Activated CD4-positive, alpha-beta T cell treated with anti-CD3 and anti-CD28 coated beads, Interleukin-2, amount 50 U/mL, for 16 hours (primary cell): ENCODE measurements at regions not wholly inside any gene's neighbourhood (a gene's known extent, or its start where the extent isn't known, plus 50 kb on each side); places are given as distances from the start of the nearest gene placed in this dataset.

Experiments
- DNase-seq: peaks from one replicate; pipeline ENCODE4 v3.0.0-alpha.2; 2020

- DNase-seq: no peak
Observed at GRCh38 chr4:155107059-155107458, 101.4 kb upstream of the NPY2R start.

- no peak for DNase-seq
Observed at GRCh38 chr4:155114790-155115189, 93.6 kb upstream of the NPY2R start.

- no peak for DNase-seq
Observed at GRCh38 chr4:155119006-155119405, 89.4 kb upstream of the NPY2R start.

DNA sequence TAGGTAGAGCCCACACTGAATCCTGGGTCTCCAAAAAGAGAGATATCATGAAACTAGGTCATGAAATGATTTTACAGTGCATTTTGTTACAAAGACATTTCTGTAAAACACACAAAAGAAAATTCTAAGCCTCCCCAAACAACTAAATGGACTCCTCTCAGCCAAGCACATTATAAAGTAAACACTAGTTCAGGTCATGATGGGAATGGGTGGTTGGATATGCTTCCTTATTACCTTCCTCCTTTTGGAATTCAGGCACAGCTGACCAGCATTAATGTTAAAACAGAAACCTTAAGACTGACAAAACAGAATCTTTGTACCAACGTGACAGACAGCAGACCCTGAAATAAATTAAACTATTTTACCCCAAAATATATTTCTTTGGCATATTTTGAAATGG is 87.9 kb upstream of the NPY2R start:
- no peak for DNase-seq

DNA sequence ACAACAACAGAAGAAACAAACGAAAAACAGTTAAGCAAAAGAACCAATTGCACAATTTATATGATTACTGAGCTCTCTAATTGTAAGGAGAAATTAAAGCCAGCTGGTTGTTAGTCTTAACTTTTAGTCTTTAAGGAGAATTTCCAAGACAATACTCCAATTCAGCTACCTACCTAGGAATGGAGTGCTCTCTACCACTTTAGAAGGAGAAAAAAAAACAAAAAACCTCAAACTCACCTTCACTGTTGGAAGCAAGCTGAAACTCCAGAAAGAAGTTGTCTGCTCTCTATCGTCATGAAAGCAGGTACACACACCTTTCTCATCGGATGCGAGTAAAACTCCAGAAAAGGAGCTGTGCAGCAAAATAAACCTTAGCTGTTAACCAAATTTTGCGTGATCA is 86.1 kb upstream of the NPY2R start:
- no peak for DNase-seq

- no peak for DNase-seq
Observed at GRCh38 chr4:155134136-155134535, 74.3 kb upstream of the NPY2R start.

DNA sequence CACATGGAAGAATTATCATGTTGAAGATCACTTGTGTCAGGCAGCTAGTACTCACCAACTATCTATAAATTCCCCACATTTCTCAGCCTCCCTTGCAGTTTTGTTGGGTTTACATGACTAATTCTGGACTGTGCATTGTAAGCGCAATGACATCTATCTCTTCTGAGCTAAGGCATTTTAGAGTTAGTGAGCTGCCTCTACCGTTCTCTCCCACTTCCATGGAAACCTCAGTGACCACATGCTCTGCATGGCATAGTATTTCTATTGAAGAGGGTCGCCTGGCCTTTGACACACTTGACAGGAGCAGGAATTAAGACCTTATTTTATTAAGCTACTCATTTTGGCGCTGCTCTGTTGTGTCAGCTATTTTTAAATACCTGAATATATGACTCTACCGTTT is 67.5 kb upstream of the NPY2R start:
- DNase-seq: no peak

DNA sequence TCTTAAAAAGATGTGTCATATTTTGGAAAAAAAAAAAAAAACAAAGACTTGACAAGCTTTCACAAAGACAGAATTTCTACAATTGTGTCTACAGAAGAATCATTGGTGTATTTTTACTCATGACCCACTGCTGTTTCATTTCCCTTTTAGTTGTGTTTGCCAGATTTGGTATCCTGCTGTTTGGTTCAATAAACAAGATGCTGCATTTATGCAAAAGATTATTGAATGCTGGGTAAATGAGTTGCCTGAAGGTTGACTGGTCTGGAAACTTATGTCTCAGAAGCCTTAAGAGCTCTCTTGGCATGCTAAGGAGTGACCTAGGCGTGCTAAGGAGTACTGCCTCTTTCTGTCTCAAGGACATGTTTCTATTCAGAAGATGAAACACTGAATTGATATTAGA is 64.9 kb upstream of the NPY2R start:
- DNase-seq: no peak
